Heart left ventricle (tissue), 16 donors: ENCODE measurements at regions not wholly inside any gene's neighbourhood (a gene's known extent, or its start where the extent isn't known, plus 50 kb on each side); places are given as distances from the start of the nearest gene placed in this dataset.

Experiments
- ATAC-seq, 4 donors: fragments of 200-7000 bp; cut with Tn5 transposase; one replicate each; pipeline ENCODE4 v1.9.1; 2020 to 2022; ENCODE audit warnings: moderate library complexity in 4 of 4, mild to moderate bottlenecking in 3 of 4, moderate number of reproducible peaks in 1 of 4
- DNase-seq, 5 donors: peaks; one replicate each; pipeline ENCODE4 v3.0.0-alpha.2; 2020
- H3K27ac ChIP-seq, 12 donors: fragments of 200-600 bp; sonication (generic) in 4 of 12; one replicate each; pipeline versions ENCODE4 v1.5.0 to v1.8.0; 2016 to 2022; ENCODE audit warnings: mild to moderate bottlenecking in 2 of 12
- H3K27me3 ChIP-seq, 9 donors: fragments of 200-600 bp; sonication (generic) in 2 of 9; one replicate each; pipeline versions ENCODE4 v1.5.1 to v1.8.0; 2016 to 2022; ENCODE audit warnings: mild to moderate bottlenecking in 3 of 9
- H3K36me3 ChIP-seq, 9 donors: fragments of 200-600 bp; sonication (generic) in 2 of 9; one replicate each; pipeline versions ENCODE4 v1.5.0 to v1.8.0; 2018 to 2022; ENCODE audit warnings: mild to moderate bottlenecking in 2 of 9
- H3K4me1 ChIP-seq, 12 donors: fragments of 200-600 bp; sonication (generic) in 4 of 12; one replicate each; pipeline versions ENCODE4 v1.5.0 to v1.8.0; 2016 to 2022; ENCODE audit warnings: mild to moderate bottlenecking in 3 of 12
- H3K4me3 ChIP-seq, 12 donors: fragments of 200-600 bp; sonication (generic) in 4 of 12; one replicate each; pipeline versions ENCODE4 v1.5.0 to v1.8.0; 2017 to 2022; ENCODE audit warnings: mild to moderate bottlenecking in 9 of 12, moderate library complexity in 4 of 12
- H3K9me3 ChIP-seq, 12 donors: fragments of 200-600 bp; sonication (generic) in 4 of 12; one replicate each; pipeline versions ENCODE4 v1.5.0 to v1.8.0; 2016 to 2022; ENCODE audit warnings: mild to moderate bottlenecking in 1 of 12
- CTCF ChIP-seq, 12 donors: fragments of 200-600 bp; sonication (generic) in 4 of 12; IDR thresholded peaks; one replicate each; pipeline versions ENCODE4 v1.5.0 to v1.8.0; 2018 to 2022; ENCODE audit warnings: antibody characterized with exemption in 12 of 12, mild to moderate bottlenecking in 5 of 12
- POLR2A ChIP-seq, 2 donors: fragments of 450-650 bp; IDR thresholded peaks; one replicate each; pipeline ENCODE4 v1.6.1; 2017; ENCODE audit warnings: antibody characterized with exemption in 2 of 2, mild to moderate bottlenecking in 2 of 2, moderate library complexity in 2 of 2
- WGBS, 4 donors: extraction: QIAGEN DNeasy Blood & Tissue Kit in 2 of 4; methylation state at CpG; one replicate each; pipeline versions ENCODE4 v1.1.5 to v1.1.7; 2013 to 2018; 5-methylcytosine and 5-hydroxymethylcytosine counted together
- intact Hi-C, 10 donors: fragments of 100-400 bp; cut with DNase I; formaldehyde crosslinking; loops; one replicate each; pipeline versions ENCODE4 v1.11.1 to v1.14.2; 2022
- donor health status: ischemic (EF 13 %, LVEDD 7.1; RV severe dilation, severe dysfunction).
- donor health status: healthy with polysubstance abuse.
- donor health status: DM: no; HTN: yes; CAD: no.
- donor health status: DM: no; HTN: no; CAD: no.
- donor health status: ischemic (EF 25% LVEDD 6.9; RV normal size, moderate dysfunction).
- donor health status: ischemic (EF 25% LVEDD 5.7; RV mildly dilated, moderate dysfunction).
- donor health status: healthy.
- donor health status: DM: yes; HTN: yes; CAD: no.
- donor health status: ischemic (EF 35%, LVEDD 5.7; RV mildly dilated, moderate dysfunction).
- donor health status: nonischemic (EF 11% LVEDD 7.7; RV severe dilation, severe dysfunction).
- donor health status: DM: yes; HTN: yes; CAD: no.
- donor health status: PGD.
- donor health status: ischemic (EF 29% LVEDD 5.4; RV normal size, mild dysfunction).
- donor health status: nonischemic (EF 23%, LVEDD 6.1; RV moderate dilation, normal function).

GRCh38 chr12:46043972-46044520, 53.7 kb upstream of the SCAF11 start:
- DNase-seq (no peak), ATAC-seq (no peak)
- intact Hi-C loops = no loop called here
- Histone ChIP-seq H3K4me3 (no peak overlapping the region), H3K4me1 (no peaks in the 10 kb centered on the region), H3K36me3 (no peaks in the 10 kb centered on the region), H3K27me3 (no peaks in the 10 kb centered on the region), H3K27ac (no peak overlapping the region), H3K9me3 (peaks cover 0 to 45% (median 10%) of the 10 kb centered on the region in 12 donors)
- WGBS, 4 donors = 49 to 68% (median 53%) methylated on average over 1 of the region's 1 CpG
- no peak for TF ChIP-seq CTCF (IDR thresholded peaks at IDR 0.05)
- no peak for TF ChIP-seq POLR2A (IDR thresholded peaks at IDR 0.05)
